ENCODE measurements at regions not wholly inside any gene's neighbourhood (a gene's known extent, or its start where the extent isn't known, plus 50 kb on each side); places are given as distances from the start of the nearest gene placed in this dataset.

GRCh38 chr12:4164559-4165558 is 108.7 kb upstream of the CCND2 start:
- no peaks in the 10 kb centered on the region for H3K9me3 ChIP-seq (ENCODE audit: low read length)
- ATAC-seq = no peak
- H3K4me2 ChIP-seq (ENCODE audit: low read depth, low read length) = no peak overlapping the region
- H3K9ac ChIP-seq (ENCODE audit: insufficient read depth, low read depth, low read length) = no peak overlapping the region
- BruUV-seq (replicated peaks) = no TSS peak
- no peaks in the 10 kb centered on the region for H4K20me1 ChIP-seq (ENCODE audit: insufficient read depth, low read length)
- H2AFZ ChIP-seq (ENCODE audit: low read length) = no peak overlapping the region
- 72% methylated on average over 61 of the region's 63 CpGs for WGBS (ENCODE audit: low lambda C conversion rate)
- no peaks in the 10 kb centered on the region for H3K4me1 ChIP-seq (ENCODE audit: insufficient read depth, low read length)
- H3K79me2 ChIP-seq (ENCODE audit: insufficient read depth, low read length) = no peaks in the 10 kb centered on the region
- H3K27me3 ChIP-seq (ENCODE audit: control insufficient read depth in 1 of 2, insufficient read depth in 2 of 2, low read length in 2 of 2) = no peaks in the 10 kb centered on the region; a peak in 1 of 5 replicates
- H3K4me3 ChIP-seq (replicated peaks in 1 of 3; ENCODE audit: insufficient read depth in 1 of 3, low read depth in 2 of 3, low read length in 3 of 3) = no peak overlapping the region
- no peak for DNase-seq (ENCODE audit: low spot score)
- CTCF ChIA-PET (ENCODE audit: low intra/inter-chr PET ratio, low total read pairs) = no interaction called here
- FAIRE-seq = no peak
- in situ Hi-C loops (cut with HindIII; ENCODE audit: extremely low pct_ligation_motif_present, low pct_unique_long_range_greater_than_20kb) = no loop called here
- no peak overlapping the region for H3K27ac ChIP-seq (ENCODE audit: extremely low read length, insufficient read depth, low read length)
- H3K36me3 ChIP-seq (replicated peaks in 1 of 2; ENCODE audit: control insufficient read depth in 1 of 2, insufficient read depth in 2 of 2, low read length in 2 of 2) = no peaks in the 10 kb centered on the region
- no peak for TF ChIP-seq SP5 (CRISPR knock-in tag; IDR thresholded peaks at IDR 0.05; ENCODE audit: borderline replicate concordance, low read depth)
- no peak for TF ChIP-seq ZNF841 (CRISPR knock-in tag; IDR thresholded peaks at IDR 0.05; ENCODE audit: borderline replicate concordance)
- TF ChIP-seq ELK4 (CRISPR knock-in tag; IDR thresholded peaks at IDR 0.05; ENCODE audit: borderline replicate concordance) = no peak
- TF ChIP-seq ADNP (CRISPR knock-in tag; IDR thresholded peaks at IDR 0.05) = no peak
- no peak for TF ChIP-seq PAWR (CRISPR knock-in tag; IDR thresholded peaks at IDR 0.05; ENCODE audit: borderline replicate concordance)
- TF ChIP-seq ZBTB3 (CRISPR knock-in tag; IDR thresholded peaks at IDR 0.05; ENCODE audit: borderline replicate concordance, low read depth) = no peak
- no peak for TF ChIP-seq ZNF746 (CRISPR knock-in tag; IDR thresholded peaks at IDR 0.05)
- no peak for TF ChIP-seq ZNF362 (CRISPR knock-in tag; IDR thresholded peaks at IDR 0.05; ENCODE audit: borderline replicate concordance)
- no peak for TF ChIP-seq IRF1 (CRISPR knock-in tag; IDR thresholded peaks at IDR 0.05; ENCODE audit: low read depth)
- no peak for TF ChIP-seq ZFP90 (CRISPR knock-in tag; IDR thresholded peaks at IDR 0.05; ENCODE audit: borderline replicate concordance)
- TF ChIP-seq IKZF1 (IDR thresholded peaks at IDR 0.05) = no peak
- TF ChIP-seq ZNF713 (CRISPR knock-in tag; IDR thresholded peaks at IDR 0.05) = no peak
- TF ChIP-seq HNRNPLL (IDR thresholded peaks at IDR 0.05; ENCODE audit: low read depth, low read length, poor library complexity, severe bottlenecking) = no peak
- no peak for TF ChIP-seq KDM5B (CRISPR knock-in tag; IDR thresholded peaks at IDR 0.05; ENCODE audit: borderline replicate concordance)
- TF ChIP-seq ZNF772 (CRISPR knock-in tag; IDR thresholded peaks at IDR 0.05) = no peak
- TF ChIP-seq ZBTB43 (CRISPR knock-in tag; conservative IDR thresholded peaks at IDR 0.05) = no peak
- POLR2A ChIA-PET = no interaction called here
- intact Hi-C loops (cut with micrococcal nuclease; ENCODE audit: unreplicated experiment) = no loop called here
